ENCODE measurements at regions not wholly inside any gene's neighbourhood (a gene's known extent, or its start where the extent isn't known, plus 50 kb on each side); places are given as distances from the start of the nearest gene placed in this dataset.

- TF ChIP-seq POLR2A (IDR thresholded peaks at IDR 0.05) (no peak), POLR2AphosphoS5 (IDR thresholded peaks at IDR 0.05) (no peak), EP300 (IDR thresholded peaks at IDR 0.05) (no peak), CTCF (IDR thresholded peaks at IDR 0.05) (no peak)
Observed at GRCh38 chr18:43888598-43888997, 611.3 kb upstream of the SYT4 start.
